Transverse colon (tissue), 4 donors: ENCODE measurements at regions not wholly inside any gene's neighbourhood (a gene's known extent, or its start where the extent isn't known, plus 50 kb on each side); places are given as distances from the start of the nearest gene placed in this dataset.

Source experiments
- DNase-seq: peaks from one replicate; pipeline ENCODE4 v3.0.0-alpha.2; 2019
- H3K27ac ChIP-seq, 4 donors: fragments of 200-600 bp; sonication (generic); 2 replicates each; pipeline ENCODE4 v1.5.1; 2016 to 2018; ENCODE audit warnings: inconsistent platforms in 4 of 4
- H3K27me3 ChIP-seq: fragments of 200-600 bp; sonication (generic); 2 replicates; pipeline ENCODE4 v1.5.1; 2017; ENCODE audit warnings: inconsistent platforms
- H3K36me3 ChIP-seq, 4 donors: fragments of 200-600 bp; sonication (generic); 2 replicates each; pipeline ENCODE4 v1.5.1; 2017 to 2019; ENCODE audit warnings: inconsistent platforms in 4 of 4
- H3K4me1 ChIP-seq, 4 donors: fragments of 200-600 bp; sonication (generic); 2 replicates each; pipeline ENCODE4 v1.5.1; 2017 to 2020; ENCODE audit warnings: inconsistent platforms in 4 of 4
- H3K4me3 ChIP-seq, 4 donors: fragments of 200-600 bp; sonication (generic); 1 replicate in 1 of 4; 2 replicates in 3 of 4; pipeline versions ENCODE4 v1.5.1 to v1.6.1; 2017 to 2019; ENCODE audit warnings: inconsistent platforms in 4 of 4
- H3K9me3 ChIP-seq, 2 donors: fragments of 200-600 bp; sonication (generic); 2 replicates each; pipeline ENCODE4 v1.5.1; 2017 to 2019; ENCODE audit warnings: inconsistent platforms in 2 of 2
- EP300 ChIP-seq: sonication (generic); formaldehyde crosslinking; IDR thresholded peaks from one replicate; pipeline ENCODE4 v1.6.1; 2017; ENCODE audit warnings: antibody characterized with exemption, low read depth
- POLR2A ChIP-seq: fragments of 450-650 bp; IDR thresholded peaks from one replicate; pipeline ENCODE4 v1.6.1; 2016; ENCODE audit warnings: antibody characterized with exemption, mild to moderate bottlenecking, moderate library complexity
- POLR2AphosphoS5 ChIP-seq, 3 donors: sonication (generic); formaldehyde crosslinking; IDR thresholded peaks; one replicate each; pipeline ENCODE4 v1.6.1; 2016; ENCODE audit warnings: antibody characterized with exemption in 3 of 3
- WGBS, 2 donors: methylation state at CpG; one replicate each; pipeline ENCODE4 v1.1.5; 2018; ENCODE audit warnings: low coverage in 1 of 2; 5-methylcytosine and 5-hydroxymethylcytosine counted together
- in situ Hi-C, 4 donors: fragments of 200-750 bp; cut with MboI; loops; one replicate each; pipeline versions ENCODE4 v1.15.0 to v1.15.1; 2017; ENCODE audit warnings: low sequenced_read_pairs in 3 of 4, low pct_ligation_motif_present in 1 of 4, low pct_unique_long_range_greater_than_20kb in 1 of 4
- intact Hi-C: fragments of 100-400 bp; cut with DNase I; formaldehyde crosslinking; loops from one replicate; pipeline ENCODE4 v1.15.1; 2023; ENCODE audit warnings: low total_unique reads
- TF ChIP-seq, protein P1 (sequence below), 5 experiments: fragments of 200-600 bp in 3 of 5; fragments of 450-650 bp in 2 of 5; sonication (generic) in 3 of 5; IDR thresholded peaks; 1 replicate in 2 of 5; 2 replicates in 3 of 5; pipeline ENCODE4 v1.5.1; 2016 to 2017; ENCODE audit warnings: antibody characterized with exemption in 5 of 5, inconsistent platforms in 3 of 5, mild to moderate bottlenecking in 2 of 5, moderate library complexity in 1 of 5

DNA sequence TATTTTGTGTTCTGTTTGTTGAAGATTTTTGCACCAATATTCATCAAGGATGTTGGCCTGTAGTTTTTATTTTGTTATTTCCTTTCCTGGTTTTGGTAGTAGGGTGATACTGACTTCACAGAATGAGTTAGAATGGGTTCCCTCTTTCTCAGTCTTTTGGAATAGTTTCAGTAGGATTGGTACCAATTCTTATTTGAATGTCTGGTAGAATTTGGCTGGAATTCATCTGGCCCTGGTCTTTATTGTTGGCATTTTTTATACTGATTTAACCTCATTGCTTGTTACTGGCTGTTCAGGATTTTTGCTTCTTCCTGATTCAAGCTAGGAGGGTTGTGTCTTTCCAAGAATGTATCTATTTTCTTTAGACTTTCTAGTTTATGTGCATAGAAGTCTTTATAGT, 263.7 kb downstream of the SOX11 start:
- no peaks in the 10 kb centered on the region for H3K9me3 ChIP-seq
- no peak overlapping the region for H3K4me3 ChIP-seq
- no peaks in the 10 kb centered on the region for H3K4me1 ChIP-seq
- TF ChIP-seq POLR2A: no peak
- TF ChIP-seq, protein P1, sequence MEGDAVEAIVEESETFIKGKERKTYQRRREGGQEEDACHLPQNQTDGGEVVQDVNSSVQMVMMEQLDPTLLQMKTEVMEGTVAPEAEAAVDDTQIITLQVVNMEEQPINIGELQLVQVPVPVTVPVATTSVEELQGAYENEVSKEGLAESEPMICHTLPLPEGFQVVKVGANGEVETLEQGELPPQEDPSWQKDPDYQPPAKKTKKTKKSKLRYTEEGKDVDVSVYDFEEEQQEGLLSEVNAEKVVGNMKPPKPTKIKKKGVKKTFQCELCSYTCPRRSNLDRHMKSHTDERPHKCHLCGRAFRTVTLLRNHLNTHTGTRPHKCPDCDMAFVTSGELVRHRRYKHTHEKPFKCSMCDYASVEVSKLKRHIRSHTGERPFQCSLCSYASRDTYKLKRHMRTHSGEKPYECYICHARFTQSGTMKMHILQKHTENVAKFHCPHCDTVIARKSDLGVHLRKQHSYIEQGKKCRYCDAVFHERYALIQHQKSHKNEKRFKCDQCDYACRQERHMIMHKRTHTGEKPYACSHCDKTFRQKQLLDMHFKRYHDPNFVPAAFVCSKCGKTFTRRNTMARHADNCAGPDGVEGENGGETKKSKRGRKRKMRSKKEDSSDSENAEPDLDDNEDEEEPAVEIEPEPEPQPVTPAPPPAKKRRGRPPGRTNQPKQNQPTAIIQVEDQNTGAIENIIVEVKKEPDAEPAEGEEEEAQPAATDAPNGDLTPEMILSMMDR (IDR thresholded peaks at IDR 0.05): no peak
- TF ChIP-seq EP300: no peak
- no peak for TF ChIP-seq POLR2AphosphoS5 (IDR thresholded peaks at IDR 0.05)
- no peak overlapping the region for H3K27ac ChIP-seq
- no peak for DNase-seq
- H3K36me3 ChIP-seq: no peaks in the 10 kb centered on the region
- H3K27me3 ChIP-seq: no peaks in the 10 kb centered on the region
- in situ Hi-C loops: no loop called here
- intact Hi-C loops: no loop called here

DNA sequence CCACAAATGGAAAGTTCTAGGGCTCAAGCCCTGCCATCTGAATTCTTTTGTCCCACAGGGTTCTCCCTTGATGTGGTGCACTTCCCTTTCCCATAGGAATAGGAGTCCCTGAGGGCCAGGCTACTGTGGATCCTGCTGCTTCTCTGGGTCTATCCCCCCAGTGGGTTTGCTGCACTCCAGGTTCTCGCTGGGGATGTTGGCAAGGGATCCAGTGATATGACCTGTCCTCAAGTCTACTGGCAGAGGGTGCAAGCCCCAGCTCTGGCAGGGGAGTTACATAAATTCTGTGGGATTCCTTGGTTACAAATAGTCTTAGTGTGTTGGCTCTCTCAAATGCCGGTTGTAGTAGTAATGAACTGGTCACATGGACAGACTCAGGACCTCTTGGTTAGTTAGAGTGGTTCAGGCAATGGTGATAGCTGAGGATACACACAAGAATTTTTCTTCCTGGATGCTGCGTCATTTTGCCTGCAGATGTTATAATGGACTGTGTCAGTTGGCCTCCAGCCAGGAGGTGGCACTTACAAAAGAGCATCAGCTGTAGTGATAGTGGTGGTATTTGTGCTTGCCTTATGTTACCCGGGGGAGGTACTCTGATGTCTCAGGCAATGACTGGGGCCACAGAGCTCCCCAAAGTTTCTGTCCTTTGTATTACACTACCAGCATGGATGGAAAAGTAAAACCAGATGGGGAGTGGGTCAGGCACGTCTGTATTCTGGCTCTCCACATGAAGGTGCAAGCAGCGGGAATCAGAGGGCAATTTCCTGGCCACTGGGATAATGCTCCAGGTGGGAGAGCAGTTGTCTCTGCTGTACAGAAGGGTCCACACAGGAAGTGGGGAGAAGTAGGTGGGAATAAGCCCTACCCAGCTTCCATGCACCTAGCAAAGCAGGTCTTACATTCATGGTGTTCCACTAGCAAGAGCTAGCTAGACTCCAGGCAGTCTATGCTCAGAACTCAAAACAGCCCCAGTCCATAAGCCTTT, 267.9 kb downstream of the SOX11 start:
- no peaks in the 10 kb centered on the region for H3K9me3 ChIP-seq
- no peaks in the 10 kb centered on the region for H3K27me3 ChIP-seq
- DNase-seq: no peak
- 75 to 88% methylated on average over 1 to 6 of the region's 6 CpGs for WGBS, 2 donors
- in situ Hi-C loops (no loop called here), intact Hi-C loops (no loop called here)
- H3K4me3 ChIP-seq: no peak overlapping the region
- no peaks in the 10 kb centered on the region for H3K36me3 ChIP-seq
- no peak overlapping the region for H3K27ac ChIP-seq
- TF ChIP-seq POLR2A (no peak), EP300 (no peak), POLR2AphosphoS5 (IDR thresholded peaks at IDR 0.05) (no peak)
- TF ChIP-seq, protein P1 (IDR thresholded peaks at IDR 0.05): no peak
- H3K4me1 ChIP-seq: no peaks in the 10 kb centered on the region

DNA sequence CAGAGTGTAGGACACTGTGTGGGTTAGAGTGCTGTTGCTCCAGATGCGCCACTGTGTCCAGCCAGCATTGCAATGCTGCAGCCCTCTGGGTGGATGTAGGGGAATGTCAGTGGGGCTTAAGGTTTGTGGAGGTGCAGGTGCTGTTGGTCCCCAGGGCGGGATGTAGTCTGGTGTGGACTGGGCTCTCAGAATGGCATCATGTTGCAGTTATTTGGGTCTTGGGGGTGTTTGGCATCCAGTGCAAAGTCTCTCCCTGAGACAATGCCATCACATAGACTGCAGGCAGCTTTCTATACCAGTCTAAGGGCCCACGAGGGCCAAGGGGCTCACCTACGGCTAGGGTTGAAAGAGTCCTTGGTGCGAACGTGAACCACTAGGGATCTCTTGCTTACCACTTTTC, 275.3 kb downstream of the SOX11 start:
- intact Hi-C loops: no loop called here
- no peaks in the 10 kb centered on the region for H3K4me1 ChIP-seq
- no peak overlapping the region for H3K27ac ChIP-seq
- no peaks in the 10 kb centered on the region for H3K9me3 ChIP-seq
- H3K36me3 ChIP-seq: no peaks in the 10 kb centered on the region
- 73 to 83% methylated on average over 3 to 6 of the region's 6 CpGs for WGBS, 2 donors
- no peaks in the 10 kb centered on the region for H3K27me3 ChIP-seq
- no peak overlapping the region for H3K4me3 ChIP-seq
- no peak for DNase-seq
- TF ChIP-seq POLR2A: no peak
- no peak for TF ChIP-seq POLR2AphosphoS5 (IDR thresholded peaks at IDR 0.05)
- TF ChIP-seq EP300: no peak
- TF ChIP-seq, protein P1 (IDR thresholded peaks at IDR 0.05): no peak
- in situ Hi-C loops: no loop called here

DNA sequence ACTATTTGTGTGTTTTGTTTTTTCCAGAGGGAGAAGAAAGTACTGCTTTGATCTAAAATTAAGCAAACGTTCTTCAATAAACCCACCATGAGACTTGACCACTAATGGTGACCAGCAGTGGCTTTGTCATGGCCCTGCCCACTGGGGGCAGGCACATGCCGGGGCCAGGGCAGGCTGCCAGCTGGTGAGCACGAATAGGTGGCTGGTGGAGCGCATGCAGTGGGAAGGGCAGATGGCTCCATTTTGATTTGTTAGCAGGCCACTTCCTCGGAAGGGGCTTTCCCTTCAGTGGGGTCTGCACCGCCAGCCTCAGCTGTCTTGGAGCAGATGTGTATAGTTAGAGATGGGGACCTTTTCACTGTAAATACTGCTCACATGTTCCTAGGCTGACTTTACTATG, 277.1 kb downstream of the SOX11 start:
- Histone ChIP-seq H3K27ac (no peak overlapping the region), H3K27me3 (no peaks in the 10 kb centered on the region), H3K36me3 (no peaks in the 10 kb centered on the region), H3K4me3 (no peak overlapping the region), H3K9me3 (no peaks in the 10 kb centered on the region), H3K4me1 (no peaks in the 10 kb centered on the region)
- TF ChIP-seq, protein P1 (IDR thresholded peaks at IDR 0.05): no peak
- TF ChIP-seq POLR2AphosphoS5 (IDR thresholded peaks at IDR 0.05): no peak
- TF ChIP-seq POLR2A: no peak
- no peak for TF ChIP-seq EP300
- in situ Hi-C loops: no loop called here
- no peak for DNase-seq
- WGBS, 2 donors: 73 to 100% methylated on average over 1 to 6 of the region's 6 CpGs
- intact Hi-C loops: no loop called here
